ENCODE measurements at regions not wholly inside any gene's neighbourhood (a gene's known extent, or its start where the extent isn't known, plus 50 kb on each side); places are given as distances from the start of the nearest gene placed in this dataset.

DNA sequence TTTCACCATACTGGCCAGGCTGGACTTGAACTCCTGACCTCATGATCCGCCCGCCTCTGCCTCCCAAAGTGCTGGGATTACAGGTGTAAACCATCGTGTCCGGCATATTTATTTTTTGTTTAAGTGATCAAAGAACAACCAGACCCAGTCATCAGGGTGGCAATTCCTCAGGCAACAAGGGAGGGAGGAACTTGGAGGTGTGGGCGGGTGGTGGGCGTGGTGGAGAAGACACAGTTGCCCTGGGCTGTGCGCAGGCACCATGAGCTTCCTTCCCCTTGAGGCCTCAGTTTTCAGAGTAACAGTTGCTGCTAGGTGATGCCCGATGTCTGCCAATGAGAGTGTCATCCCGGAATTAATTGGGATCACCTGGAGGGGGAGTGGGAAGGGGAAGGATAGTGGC is 191.7 kb downstream of the ALG10 start:
- peak in 1 of 2 donors; percentile 49 for DNase-seq (ENCODE audit: extremely low spot score in 2 of 2)
- H3K4me1 ChIP-seq: no peaks in the 10 kb centered on the region
- no peak overlapping the region for H3K27ac ChIP-seq
- no peaks in the 10 kb centered on the region for H3K9me3 ChIP-seq
- H3K36me3 ChIP-seq: no peaks in the 10 kb centered on the region
- no peaks in the 10 kb centered on the region for H3K27me3 ChIP-seq
- intact Hi-C loops (cut with DNase I): loop anchor here (10.0 kb wide), 1 partner anchor 89 kb away; no protein-coding TSS in a partner anchor
- no peak overlapping the region for H3K4me3 ChIP-seq
- TF ChIP-seq, protein P1, sequence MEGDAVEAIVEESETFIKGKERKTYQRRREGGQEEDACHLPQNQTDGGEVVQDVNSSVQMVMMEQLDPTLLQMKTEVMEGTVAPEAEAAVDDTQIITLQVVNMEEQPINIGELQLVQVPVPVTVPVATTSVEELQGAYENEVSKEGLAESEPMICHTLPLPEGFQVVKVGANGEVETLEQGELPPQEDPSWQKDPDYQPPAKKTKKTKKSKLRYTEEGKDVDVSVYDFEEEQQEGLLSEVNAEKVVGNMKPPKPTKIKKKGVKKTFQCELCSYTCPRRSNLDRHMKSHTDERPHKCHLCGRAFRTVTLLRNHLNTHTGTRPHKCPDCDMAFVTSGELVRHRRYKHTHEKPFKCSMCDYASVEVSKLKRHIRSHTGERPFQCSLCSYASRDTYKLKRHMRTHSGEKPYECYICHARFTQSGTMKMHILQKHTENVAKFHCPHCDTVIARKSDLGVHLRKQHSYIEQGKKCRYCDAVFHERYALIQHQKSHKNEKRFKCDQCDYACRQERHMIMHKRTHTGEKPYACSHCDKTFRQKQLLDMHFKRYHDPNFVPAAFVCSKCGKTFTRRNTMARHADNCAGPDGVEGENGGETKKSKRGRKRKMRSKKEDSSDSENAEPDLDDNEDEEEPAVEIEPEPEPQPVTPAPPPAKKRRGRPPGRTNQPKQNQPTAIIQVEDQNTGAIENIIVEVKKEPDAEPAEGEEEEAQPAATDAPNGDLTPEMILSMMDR (IDR thresholded peaks at IDR 0.05): no peak
- TF ChIP-seq POLR2AphosphoS5 (IDR thresholded peaks at IDR 0.05; ENCODE audit: insufficient read depth in 1 of 2, low read depth in 1 of 2) (no peak), POLR2A (IDR thresholded peaks at IDR 0.05) (no peak)

DNA sequence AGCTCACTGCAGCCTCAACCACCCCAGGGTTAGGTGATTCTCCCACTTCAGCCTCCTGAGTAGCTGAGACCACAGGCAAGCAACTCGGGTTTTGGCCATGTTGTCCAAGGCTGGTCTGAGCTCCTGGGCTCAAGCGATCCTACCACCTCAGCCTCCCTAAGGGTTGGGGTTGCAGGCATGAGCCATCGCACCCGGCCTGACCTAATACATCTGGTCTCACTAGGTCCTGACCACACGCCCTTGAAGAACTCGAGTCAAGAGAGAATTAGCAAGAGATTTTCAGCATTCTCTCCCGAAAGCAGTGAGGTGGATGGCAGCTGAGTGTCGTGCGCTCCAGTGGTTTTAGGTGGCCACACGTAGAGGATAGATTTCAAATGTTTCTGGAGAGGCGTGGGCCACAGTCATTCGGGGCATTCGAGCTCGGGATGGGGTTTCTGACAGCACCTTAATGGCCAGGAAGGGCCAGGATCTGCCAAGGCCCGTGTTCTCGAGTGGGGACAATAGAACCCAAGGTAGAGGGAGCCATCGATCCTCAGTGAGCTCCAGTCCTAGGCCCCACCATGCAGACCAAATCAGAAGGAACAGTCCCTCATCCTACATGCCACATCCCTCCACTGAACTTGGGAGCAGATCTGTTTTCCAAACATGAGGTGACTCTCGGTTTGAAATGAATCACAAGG is 193.1 kb downstream of the ALG10 start:
- peak in 1 of 2 donors; percentile 89 for DNase-seq (ENCODE audit: extremely low spot score in 2 of 2)
- no peaks in the 10 kb centered on the region for H3K36me3 ChIP-seq
- TF ChIP-seq POLR2AphosphoS5 (IDR thresholded peaks at IDR 0.05; ENCODE audit: insufficient read depth in 1 of 2, low read depth in 1 of 2): no peak
- no peaks in the 10 kb centered on the region for H3K4me1 ChIP-seq
- no peaks in the 10 kb centered on the region for H3K9me3 ChIP-seq
- intact Hi-C loops (cut with DNase I): loop anchor here (10.0 kb wide), 1 partner anchor 91 kb away; no protein-coding TSS in a partner anchor
- no peak overlapping the region for H3K27ac ChIP-seq
- H3K4me3 ChIP-seq: no peak overlapping the region
- no peaks in the 10 kb centered on the region for H3K27me3 ChIP-seq

GRCh38 chr12:34215893-34216285 is 193.6 kb downstream of the ALG10 start:
- no peaks in the 10 kb centered on the region for H3K27me3 ChIP-seq
- intact Hi-C loops (cut with DNase I): loop anchor here (10.0 kb wide), 1 partner anchor 91 kb away; no protein-coding TSS in a partner anchor
- no peaks in the 10 kb centered on the region for H3K9me3 ChIP-seq
- H3K4me1 ChIP-seq: no peaks in the 10 kb centered on the region
- H3K27ac ChIP-seq: no peak overlapping the region
- DNase-seq (ENCODE audit: extremely low spot score in 2 of 2): peak in 1 of 2 donors; percentile 77
- TF ChIP-seq, protein P1 (IDR thresholded peaks at IDR 0.05): no peak
- TF ChIP-seq POLR2AphosphoS5 (IDR thresholded peaks at IDR 0.05; ENCODE audit: insufficient read depth in 1 of 2, low read depth in 1 of 2) (no peak), POLR2A (IDR thresholded peaks at IDR 0.05) (no peak)
- no peaks in the 10 kb centered on the region for H3K36me3 ChIP-seq
- no peak overlapping the region for H3K4me3 ChIP-seq

- no peak overlapping the region for H3K4me3 ChIP-seq
- intact Hi-C loops (cut with DNase I): loop anchor here (10.0 kb wide), 1 partner anchor 93 kb away; no protein-coding TSS in a partner anchor
- H3K27ac ChIP-seq: no peak overlapping the region
- no peaks in the 10 kb centered on the region for H3K27me3 ChIP-seq
- no peaks in the 10 kb centered on the region for H3K9me3 ChIP-seq
- DNase-seq (ENCODE audit: extremely low spot score in 2 of 2): peak in 1 of 2 donors; percentile 55
- H3K36me3 ChIP-seq: no peaks in the 10 kb centered on the region
- H3K4me1 ChIP-seq: no peaks in the 10 kb centered on the region
- TF ChIP-seq POLR2A (IDR thresholded peaks at IDR 0.05) (no peak), POLR2AphosphoS5 (IDR thresholded peaks at IDR 0.05; ENCODE audit: insufficient read depth in 1 of 2, low read depth in 1 of 2) (no peak)
- TF ChIP-seq, protein P1 (IDR thresholded peaks at IDR 0.05): no peak
Observed at GRCh38 chr12:34217660-34218059, 195.4 kb downstream of the ALG10 start.

DNA sequence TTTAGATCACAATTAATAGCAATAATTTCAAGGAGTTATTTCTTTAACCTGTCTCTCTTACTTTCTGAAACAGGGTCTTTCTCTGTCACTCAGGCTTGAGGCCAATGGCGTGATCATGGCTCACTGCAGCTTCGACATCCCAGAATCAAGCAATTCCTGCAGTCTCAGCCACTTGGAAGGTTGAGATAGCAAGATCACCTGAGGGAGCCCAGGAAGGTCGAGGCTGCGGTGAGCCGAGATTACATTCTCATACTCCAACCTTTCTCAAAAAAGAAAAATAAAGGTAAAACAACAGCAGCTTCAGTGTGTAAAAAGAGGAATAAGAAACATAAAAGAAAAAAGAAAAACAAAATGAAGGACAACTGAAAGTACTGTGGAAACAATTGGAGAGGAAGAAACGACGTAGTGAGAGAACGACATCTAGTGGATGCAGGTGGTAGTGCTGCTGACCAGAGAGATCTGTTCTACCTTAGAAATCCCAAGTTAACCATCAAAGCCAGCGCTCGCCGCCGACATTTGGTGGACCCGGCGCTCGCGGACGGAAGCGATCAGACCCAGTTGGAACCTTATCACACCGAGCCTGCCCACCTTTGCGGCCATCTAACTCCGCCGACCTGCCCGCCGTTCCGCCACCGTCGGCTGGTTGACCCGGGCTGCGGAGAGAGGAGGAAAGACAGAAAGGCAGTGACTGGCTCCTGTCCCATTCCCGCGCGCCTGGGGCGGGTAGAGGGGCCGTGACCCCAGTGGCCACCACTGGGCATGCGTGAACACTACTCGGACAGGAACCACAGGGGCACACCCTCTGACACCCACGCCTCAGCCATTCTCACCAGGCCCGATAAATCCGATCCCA is 196.1 kb downstream of the ALG10 start:
- H3K4me3 ChIP-seq: peak overlapping the region in 1 of 2 donors; percentile 29
- DNase-seq (ENCODE audit: extremely low spot score in 2 of 2): peak in 1 of 2 donors; percentile 82
- no peaks in the 10 kb centered on the region for H3K27me3 ChIP-seq
- H3K4me1 ChIP-seq: no peaks in the 10 kb centered on the region
- no peaks in the 10 kb centered on the region for H3K36me3 ChIP-seq
- intact Hi-C loops (cut with DNase I): loop anchor here (10.0 kb wide), 1 partner anchor 94 kb away; no protein-coding TSS in a partner anchor
- no peak for TF ChIP-seq POLR2AphosphoS5 (IDR thresholded peaks at IDR 0.05; ENCODE audit: insufficient read depth in 1 of 2, low read depth in 1 of 2)
- TF ChIP-seq, protein P1 (IDR thresholded peaks at IDR 0.05): peak; percentile 66 to 85 (median 70)
- TF ChIP-seq POLR2A (IDR thresholded peaks at IDR 0.05): no peak
- H3K27ac ChIP-seq: no peak overlapping the region
- no peaks in the 10 kb centered on the region for H3K9me3 ChIP-seq

All from vagina (tissue), 2 donors.